GM12873 (cell line): ENCODE measurements at regions not wholly inside any gene's neighbourhood (a gene's known extent, or its start where the extent isn't known, plus 50 kb on each side); places are given as distances from the start of the nearest gene placed in this dataset.

Experiments
- CTCF ChIP-seq: IDR thresholded peaks from 2 replicates; pipeline ENCODE4 v1.5.1; 2012; ENCODE audit warnings: low read depth, mild to moderate bottlenecking, moderate library complexity, low read length, control low read depth; ENCODE audit not compliant: insufficient read depth; ENCODE audit errors: missing control alignments

DNA sequence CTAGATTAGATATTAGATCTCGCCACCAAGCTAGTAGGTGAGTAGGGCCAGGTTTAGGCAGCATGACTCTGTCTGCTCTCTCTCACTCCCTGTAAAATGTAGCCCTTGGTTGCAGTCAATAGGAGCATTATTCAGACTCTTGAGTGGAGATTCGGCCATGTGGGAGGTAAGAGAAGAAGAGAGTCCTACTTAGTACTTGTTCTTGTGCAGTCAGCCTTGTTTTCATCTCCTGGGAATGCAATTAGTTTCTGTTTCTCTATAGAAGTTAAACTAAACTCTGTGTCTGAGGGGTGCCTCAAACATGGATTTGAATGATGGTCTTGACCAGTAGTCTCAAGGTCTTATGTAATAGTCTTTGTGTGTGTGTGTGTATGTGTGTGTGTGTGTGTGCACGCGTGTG lies 229.5 kb upstream of the DPH6 start:
- no peak for TF ChIP-seq CTCF

DNA sequence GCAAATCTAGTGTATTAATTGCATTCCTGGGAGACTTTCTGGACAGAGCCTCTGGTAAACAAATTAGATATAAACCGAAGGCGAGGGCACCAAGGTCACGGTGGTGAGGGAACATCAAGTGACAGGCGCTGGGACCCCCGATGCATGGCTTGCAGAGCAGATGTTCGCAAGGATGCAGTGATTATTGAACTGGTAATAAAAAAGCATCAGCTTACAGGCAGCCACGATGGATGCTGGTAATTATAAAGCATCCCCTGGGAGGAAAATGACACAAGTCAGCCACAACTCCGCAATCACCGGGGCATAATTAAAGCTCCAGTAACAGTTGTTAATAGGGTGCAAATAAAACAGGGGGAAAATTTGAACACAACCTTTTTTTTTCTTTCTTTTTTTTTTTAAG lies 231.1 kb upstream of the DPH6 start:
- no peak for TF ChIP-seq CTCF

DNA sequence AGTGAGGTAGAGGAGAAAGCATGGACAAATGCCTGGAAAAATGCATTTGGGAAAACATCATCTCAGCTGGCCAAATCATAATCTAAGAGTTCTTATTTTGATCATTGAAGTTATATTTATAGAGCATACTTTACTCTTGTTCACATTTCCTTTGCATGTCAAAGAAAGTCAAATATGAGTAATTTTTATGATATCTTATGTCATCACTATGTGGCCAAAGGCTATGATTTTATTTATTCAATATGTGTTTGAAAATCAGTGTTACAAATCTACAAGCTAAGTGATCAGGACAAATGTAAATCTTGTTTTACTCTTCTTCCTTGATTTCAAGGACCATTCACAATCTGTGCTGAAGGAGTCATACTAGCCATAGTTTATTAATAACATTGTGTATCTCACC lies 237.2 kb upstream of the DPH6 start:
- TF ChIP-seq CTCF: no peak

- TF ChIP-seq CTCF: no peak
Measured at GRCh38 chr15:35784745-35785144, 238.8 kb upstream of the DPH6 start.

GRCh38 chr15:35810007-35810406 lies 264.0 kb upstream of the DPH6 start:
- TF ChIP-seq CTCF: no peak

- TF ChIP-seq CTCF: no peak
Measured at GRCh38 chr15:35813573-35813972, 267.6 kb upstream of the DPH6 start.

GRCh38 chr15:35818846-35819245 lies 272.9 kb upstream of the DPH6 start:
- no peak for TF ChIP-seq CTCF

DNA sequence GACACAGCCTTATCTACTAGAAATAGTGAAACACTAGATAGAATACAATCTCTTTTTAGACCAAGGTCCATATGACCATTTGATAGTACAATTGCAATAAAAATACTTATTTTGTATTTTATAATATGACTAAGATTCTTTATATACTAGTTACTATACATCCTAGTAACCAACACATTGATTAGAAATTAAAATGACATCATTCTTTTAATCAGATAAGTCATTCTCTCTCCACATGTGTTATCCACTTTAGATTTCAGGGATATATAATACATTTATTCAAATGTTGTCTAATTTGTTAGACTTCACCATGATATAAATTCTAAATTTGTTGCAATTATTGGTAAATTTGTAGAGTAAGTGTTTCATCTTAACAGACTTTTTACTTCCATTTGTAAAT lies 276.2 kb upstream of the DPH6 start:
- no peak for TF ChIP-seq CTCF
